EL (cell line): ENCODE measurements at regions not wholly inside any gene's neighbourhood (a gene's known extent, or its start where the extent isn't known, plus 50 kb on each side); places are given as distances from the start of the nearest gene placed in this dataset.
"Not testable (repeated sequence)": the region's sequence is repeated elsewhere in the genome, so short reads cannot be mapped to it uniquely, and the experiment has no call there.

Experiments
- DNase-seq: peaks from one replicate; pipeline ENCODE4 v3.0.0-alpha.2; 2016

DNA sequence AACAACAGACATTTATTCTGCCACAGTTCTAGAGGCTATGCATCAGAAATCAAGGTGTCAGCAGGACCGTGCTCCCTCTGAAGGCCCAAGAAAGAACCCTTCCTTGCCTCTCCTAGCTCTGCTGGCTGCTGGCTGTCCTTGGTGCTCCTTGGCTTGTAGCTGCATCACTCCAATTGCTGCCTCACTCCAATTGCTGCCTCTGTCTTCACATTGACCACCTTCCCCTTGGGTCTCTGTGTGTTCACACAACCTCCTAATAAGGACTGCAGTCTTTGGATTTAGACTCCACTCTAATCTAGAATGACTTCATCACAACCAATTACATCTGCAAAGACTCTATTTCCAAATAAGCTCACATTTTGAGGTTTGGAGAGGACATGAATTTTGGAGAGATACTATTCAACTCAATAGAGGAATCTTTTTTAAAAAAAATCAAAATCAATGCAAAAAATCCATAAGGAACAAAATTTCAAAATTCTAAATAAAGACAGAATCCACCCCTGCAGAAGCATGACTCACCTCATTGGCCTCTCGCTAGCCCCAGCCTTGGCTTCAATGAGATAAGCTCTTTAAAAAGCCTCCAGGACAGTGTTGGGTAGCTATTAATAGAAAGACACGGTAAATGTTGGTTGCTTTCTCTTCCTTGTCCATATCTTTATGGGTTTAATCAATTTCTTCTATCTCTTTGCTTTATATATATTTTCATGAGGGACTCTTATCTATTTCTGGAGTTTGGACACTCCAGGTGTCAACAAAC, 267.6 kb upstream of the MGAT5 start:
- DNase-seq, result peak; percentile 52

DNA sequence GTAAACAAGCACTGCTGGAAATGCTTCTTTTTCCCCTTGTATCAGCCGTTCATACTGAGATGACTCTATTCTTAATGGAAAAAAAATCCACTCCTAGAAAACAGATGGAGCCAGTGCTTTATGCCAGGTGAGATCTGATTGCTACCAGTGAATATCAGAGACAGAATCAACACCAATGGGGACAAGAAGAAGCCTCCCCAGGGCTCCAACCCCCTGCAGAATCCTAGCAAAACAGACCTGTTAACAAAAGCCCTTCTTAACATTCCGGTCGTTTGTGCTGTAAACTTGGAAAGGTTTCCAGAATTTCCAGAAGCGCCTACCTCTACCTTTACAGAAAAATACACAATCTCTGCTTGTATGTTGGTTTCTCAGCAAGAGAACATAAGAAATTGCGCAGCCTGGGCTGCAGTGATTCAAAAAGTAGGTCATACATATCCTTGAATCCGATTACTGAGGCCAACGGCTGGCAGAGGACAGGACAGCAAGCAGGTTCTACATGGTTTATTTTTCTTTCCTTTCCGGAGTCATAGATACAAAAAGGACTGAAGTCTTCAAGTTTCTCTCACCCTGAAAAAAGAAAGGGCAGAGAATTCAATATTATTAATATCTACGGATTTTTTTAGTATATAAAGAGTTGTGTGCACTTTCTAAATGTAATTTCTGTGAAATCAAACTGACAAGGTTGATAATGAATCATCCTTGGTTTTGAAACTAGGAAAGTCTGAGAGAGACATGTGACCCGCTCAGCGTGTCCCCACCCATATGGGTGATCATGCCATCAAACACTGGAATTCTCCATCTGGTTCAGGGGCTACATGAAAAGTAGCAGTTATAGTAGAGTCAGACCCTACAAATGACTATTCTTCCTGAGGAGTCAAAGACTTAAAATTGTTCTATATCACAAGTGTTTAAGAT, 266.7 kb upstream of the MGAT5 start:
- no peak for DNase-seq

DNA sequence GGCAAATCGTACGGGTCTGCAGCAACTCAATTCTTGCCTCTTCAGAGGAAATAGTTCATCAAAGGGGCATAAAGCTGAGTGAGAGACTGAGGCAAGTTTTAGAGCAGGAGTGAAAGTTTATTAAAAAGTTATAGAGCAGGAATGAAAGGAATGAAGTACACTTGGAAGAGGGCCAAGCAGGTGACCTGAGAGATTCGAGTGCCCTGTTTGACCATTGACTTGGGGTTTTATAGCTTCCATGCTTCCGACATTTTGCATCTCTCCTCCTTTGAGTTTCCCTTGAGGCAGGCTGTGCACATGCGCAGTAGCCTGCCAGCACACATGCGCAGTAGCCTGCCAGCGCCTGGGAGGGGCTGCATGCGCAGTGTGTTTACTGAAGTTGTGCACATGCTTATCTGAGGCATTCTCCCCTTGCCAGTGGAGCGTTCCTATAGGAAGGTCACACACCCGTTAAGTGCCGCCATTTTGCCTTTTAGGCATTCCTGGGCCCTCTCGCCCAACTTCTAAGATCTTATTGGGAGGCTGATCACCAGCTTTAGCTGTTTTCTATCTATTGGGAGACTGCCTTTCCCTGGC, 265.5 kb upstream of the MGAT5 start:
- no peak for DNase-seq

DNA sequence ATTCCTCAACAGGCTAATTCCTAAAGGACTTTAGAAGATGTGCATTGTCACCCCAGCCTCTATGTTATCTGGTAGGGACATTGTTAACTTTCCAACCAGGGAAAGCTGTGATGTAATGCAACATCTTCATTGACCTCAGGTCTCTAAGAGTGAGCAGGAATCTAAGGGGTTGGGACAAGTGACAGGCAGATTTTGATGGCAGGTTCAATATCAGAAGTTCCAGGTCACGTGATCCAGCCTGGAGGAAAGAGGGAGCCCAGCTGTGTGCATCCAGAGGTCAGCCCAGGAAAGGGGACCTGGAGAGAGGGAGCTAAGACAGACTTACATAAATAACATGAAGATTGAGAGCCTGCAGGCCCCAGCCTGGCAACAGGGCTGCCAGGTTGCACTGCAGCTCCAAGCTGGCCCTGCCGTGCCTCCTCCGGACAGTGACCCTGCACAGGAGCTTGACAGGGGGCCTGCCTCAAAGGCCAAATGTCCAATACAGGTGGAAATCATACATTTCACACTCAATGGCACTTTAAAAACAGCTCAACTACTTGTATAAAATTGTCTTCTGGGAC, 262.2 kb upstream of the MGAT5 start:
- no peak for DNase-seq

DNA sequence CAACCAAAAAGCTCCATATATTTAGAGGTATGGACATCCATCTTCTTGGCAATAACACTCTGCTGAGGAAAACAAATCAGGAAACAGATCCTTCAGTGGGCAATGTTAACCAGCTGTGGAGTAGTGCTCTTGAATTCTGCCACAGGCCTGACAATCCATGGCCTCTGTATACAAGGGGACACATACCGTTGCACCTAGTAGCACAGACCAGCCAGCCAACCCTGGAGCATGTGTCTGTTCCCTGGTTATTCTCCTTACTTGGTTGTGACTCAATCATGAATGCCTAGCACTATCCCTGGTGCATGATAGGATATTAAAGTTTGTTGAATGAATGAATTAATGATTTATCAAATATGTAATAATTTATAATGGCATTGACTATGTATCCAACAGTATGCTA, 261.4 kb upstream of the MGAT5 start:
- no peak for DNase-seq

DNA sequence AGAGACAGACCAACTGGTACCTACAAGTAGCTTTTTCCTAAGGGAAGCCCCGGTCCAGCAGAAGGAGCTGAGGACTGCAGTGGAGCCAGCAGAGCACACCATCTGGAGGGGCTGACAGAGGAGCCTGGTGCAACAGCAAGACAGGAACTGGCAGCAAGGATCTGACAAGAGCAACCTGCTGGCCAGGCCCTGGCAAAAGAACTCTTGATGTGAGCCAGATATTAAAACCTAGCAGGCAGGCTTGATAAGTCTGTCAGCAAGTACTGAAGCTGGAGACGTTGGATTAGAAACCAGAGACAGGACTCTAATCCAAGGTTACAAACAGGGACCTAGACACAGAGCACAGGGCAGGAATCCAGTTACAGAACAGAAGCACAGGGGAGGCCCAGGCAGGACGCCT, 260.7 kb upstream of the MGAT5 start:
- no peak for DNase-seq

DNA sequence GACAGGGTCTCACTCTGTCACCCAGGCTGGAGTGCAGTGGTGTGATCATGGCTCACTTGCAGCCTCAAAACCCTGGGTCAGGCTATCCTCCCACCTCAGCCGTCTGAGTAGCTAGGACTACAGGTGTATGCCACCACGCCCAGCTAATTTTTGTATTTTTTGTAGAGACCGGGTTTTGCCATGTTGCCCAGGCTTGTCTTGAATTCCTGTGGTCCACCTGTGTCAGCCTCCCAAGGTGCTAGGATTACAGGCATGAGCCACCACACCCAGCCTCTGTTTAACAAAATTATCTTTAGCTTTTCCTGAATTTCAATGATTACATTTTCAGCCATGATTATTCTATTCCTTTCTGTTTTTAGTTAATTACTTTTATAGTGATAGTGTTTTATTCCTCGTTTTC, 255.1 kb upstream of the MGAT5 start:
- not testable (repeated sequence) for DNase-seq

DNA sequence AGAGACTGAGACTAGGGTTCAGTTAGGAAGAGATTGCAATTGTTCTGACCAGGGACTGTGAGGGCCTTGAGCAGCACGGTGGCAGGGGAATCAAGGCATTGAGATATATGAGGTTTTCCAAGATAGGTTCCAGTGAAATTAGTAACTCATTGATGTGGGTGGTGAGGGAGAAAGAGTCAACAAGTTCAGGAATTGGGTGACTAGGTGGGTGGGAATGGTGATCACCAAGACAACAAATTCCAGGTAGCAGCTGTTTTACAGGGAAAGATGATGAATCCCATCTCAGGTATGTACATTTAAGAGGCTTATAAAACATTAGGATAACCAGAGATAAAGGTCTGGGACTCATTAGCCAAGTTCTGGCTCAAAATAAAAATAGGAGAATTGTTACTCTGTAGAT, 251.5 kb upstream of the MGAT5 start:
- no peak for DNase-seq

DNA sequence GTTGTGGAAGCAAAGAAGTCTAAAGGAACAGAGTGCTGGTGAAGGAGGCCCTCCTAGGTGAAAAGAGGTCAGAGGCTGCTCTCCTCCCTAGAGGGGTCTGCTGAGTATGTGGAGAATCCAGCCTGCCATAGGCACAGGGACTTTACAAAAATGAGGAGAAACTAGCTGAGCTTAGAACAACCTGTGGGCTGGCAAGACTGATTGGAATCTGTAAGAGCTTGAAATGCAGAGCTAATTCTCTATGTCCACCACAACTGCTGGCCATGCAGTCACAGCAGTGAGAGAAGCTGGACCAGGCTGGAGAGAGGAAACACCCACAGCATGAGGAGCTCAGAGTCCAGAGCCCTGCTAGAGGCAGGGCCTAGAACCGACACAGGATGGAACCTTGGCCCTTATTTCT, 251.0 kb upstream of the MGAT5 start:
- no peak for DNase-seq

DNA sequence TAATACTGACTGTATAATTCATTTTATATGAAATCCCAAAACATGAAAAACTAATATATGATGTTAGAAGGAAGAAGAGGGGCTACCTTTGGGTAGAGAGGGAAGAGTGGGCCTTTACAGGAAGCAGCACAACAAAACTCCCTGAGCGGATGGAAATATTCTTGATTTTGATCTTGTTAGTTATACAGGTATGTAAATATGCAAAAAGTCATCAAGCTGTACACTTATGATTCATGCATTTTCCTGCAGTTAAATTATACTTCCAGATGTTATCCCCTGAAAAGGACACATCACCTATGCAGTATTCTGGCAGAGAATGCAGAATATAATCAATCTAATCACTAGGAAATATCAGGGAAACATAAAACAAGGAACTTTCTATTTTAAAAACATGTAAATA, 249.4 kb upstream of the MGAT5 start:
- no peak for DNase-seq

DNA sequence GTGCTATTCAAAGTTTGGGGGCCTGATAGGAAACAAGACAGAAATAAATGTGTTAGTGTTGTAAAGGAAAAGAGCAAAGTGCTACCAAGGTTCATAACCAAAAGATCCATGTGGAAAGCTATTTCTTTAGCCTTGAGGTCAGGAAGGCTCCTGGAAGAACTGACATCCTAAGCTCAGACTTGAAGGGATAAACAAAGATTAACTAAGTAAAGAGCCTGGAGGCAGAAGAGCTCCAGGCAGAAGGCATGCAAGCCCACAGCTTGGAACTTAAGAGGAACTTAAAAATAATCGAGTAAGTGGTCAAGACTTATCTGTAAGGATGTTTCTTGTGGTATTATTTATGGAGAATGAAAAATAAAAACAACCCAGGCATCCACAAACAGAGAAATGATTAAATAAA, 245.0 kb upstream of the MGAT5 start:
- no peak for DNase-seq

DNA sequence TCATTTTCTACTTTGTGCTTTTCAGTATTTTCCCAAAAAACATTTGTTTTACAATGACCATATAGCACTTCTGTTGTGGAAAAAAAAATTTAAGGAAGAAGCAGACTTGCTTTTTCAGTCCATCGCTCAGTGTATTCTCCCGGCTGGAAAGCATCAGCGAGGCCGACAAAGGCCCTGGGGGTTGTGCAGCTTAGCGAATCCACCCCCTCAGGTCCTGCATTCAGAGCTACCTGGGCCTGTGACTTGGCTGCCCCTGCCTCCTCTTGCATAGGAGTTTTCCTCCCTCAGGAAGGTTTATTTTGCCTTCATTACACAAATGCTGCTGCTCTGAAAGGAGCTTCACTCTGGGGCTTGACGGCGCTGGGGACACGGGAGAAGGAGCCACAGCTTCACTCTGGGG, 244.4 kb upstream of the MGAT5 start:
- no peak for DNase-seq

DNA sequence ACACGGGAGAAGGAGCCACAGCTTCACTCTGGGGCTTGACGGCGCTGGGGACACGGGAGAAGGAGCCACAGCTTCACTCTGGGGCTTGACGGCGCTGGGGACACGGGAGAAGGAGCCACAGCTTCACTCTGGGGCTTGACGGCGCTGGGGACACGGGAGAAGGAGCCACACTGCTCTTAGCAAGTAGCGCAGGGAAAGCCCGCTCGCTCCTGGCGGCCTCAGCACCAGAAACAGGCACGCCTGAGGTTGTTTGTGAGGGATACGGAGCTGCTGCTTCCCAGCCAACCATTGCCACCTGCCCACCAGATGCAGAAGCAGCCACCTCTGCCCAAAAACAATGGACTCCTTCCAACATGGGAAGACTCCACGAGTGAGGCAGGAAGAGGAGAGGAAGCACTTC, 244.0 kb upstream of the MGAT5 start:
- not testable (repeated sequence) for DNase-seq

DNA sequence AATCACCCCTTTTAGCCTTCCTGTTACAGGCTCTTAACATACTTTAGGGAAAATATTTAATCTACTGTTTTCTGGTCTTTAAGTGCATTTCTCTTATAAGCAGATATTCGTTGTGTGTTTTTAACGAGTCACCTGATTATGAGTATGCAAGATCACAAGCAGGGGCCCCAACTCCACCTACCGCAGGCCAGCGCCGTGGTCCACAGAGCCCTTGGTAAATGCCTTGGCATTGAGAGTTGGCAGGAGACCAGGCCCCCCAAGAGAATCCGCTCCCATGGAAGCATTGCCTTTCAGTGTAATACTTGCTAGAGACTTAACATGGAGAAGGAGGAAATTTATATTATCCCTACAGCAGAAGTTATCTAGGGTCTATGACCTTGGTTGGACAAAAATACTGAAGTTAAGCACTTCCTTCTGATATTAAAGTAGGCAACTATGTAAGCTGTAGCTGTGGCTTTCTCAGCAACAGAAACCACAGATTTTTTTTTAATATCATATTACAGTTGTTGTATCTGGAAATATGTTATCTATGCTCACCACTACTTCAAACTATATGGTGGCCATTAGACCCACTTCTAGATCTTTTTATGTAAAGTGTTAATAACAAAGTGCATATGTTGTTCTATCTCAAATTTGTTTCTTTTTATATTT, 241.8 kb upstream of the MGAT5 start:
- no peak for DNase-seq

DNA sequence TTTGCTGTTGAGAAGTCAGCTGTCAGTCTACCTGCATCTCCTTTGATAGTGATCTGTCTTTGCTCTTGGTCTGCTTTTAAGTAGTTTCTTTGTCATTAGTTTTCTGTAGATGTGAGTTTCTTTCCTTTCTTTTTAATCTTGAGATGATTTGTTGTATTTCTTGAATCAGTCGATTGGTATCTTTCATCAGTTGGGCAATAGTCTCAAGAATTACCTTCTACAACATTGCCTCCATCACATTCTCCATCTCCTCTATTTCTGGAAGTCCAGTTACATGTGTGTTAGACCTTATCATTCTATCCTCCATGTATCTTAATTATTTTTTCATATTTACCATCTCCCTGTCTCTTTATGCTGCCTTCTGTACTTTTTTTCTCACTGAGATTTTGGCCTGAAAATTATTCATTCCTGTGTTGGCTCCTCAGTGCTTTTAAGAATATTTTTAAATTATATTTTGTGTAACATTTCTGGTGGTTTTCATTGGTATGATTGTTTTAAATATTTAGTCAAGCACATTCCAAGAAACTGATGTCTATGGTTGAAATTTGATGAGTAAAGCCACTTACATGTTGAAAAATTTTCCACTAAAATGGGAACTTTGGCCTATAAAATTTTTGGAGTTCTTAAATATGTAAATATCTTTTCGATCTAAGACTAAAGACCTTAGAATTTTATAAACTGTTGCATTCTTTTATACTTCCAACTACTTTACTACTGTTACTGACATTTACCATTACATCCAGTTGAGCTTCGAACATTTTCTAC, 239.5 kb upstream of the MGAT5 start:
- peak; percentile 56 for DNase-seq

DNA sequence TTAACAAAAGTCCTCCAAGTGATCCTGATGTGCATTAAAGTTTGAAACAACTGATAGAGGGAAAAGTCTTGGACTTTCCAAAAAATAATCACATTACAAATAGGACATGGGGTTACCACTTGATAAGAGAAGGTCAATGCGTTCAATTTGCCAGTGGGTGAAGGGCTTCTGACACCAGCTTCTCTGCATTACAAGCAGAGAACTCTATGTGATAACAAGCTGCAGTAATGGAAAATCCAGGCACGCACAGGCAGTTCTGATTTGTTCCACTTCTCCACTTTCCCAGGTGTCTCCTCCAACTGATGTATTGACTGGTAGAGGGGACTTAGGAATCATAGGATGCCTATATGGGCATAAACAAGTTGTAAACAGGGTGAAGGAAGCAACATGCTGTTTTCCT, 234.0 kb upstream of the MGAT5 start:
- no peak for DNase-seq

DNA sequence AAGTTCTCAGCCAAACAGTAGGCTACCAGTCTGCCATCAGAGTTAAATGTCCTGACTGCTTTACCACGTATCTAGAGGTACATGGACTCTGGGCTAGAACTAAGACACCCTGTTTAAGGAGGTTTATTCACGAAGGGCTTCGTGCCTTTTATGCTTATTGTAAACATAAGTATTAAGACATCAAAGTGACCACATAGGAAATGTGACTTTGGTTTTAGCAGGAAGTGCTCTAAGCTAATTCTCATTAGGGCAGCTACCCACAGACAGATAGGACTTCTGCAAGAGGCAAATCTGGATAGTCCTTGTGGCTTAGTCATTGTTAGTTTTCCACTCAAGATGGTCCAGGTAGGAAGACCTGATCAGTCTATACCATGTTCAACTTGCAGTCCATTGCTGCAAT, 233.3 kb upstream of the MGAT5 start:
- DNase-seq, result no peak

DNA sequence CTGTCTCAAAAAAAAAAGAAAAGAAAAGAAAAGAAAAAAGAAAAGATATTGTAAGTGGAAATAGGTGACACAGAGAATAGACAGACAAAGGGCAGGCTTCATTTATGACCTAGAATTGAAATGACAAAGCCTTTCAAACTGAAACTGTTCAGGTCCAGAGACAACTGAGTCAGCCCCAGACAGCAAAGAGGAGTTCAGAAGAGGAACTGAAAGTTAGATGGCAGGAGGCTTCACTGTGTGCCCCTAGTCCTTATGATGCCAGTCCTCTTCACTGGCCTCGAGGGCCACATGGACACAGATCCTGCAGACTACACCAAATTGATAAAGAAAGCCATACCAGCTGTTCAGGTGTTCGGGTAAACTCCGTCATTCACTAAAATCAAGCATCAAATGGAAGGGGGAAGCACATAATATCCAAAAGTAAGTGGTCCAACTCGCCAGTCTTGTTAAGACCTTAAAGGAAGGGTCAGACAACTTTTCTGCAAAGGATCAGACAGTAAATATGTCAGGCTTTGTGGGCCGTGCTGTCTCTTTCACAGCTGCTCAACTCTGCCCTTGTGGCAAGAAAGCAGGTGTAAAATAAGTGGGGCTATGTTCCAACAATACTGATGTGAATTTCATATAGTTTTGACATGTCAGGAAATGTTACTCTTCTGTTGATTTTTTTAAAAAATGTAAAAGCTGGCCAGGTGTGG, 231.9 kb upstream of the MGAT5 start:
- DNase-seq, result no peak

DNA sequence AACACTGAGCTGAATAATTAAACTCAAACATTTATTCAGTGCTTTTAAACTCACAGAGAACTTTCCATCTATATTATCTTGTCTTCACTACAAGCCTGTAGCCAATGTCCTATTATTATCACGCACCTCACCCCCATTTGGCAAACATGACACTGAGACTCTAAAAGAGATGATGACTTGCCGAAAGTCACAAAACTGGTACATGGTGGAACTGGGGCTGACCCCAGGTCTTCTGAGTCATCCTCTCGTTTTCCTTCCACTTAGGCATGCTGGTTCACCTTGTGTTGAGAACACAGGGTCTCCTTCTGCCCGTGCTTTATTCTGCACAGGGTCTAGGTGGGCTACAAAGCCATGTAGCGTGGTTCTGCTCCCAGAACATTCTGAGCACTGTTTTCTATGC, 230.0 kb upstream of the MGAT5 start:
- no peak for DNase-seq

DNA sequence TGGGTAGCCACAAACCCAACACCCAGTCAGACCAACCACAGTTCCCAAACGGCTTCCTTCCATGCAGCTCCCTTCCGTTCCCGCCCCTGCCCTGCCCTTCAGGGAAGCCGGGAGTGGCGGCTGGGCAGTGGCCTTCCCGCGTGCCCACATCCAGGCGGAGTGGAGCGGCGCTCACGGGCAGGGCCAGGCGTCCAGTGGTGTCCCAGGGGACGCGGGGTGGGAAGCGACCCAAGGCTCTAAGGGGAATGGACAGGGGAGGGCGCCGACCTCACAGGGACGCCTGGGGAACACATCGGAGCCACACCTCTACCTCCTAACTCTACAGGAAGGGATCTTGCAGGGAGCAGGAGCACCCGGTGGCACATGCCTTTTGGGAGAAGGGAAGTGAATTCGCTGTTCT, 225.9 kb upstream of the MGAT5 start:
- DNase-seq, result no peak

DNA sequence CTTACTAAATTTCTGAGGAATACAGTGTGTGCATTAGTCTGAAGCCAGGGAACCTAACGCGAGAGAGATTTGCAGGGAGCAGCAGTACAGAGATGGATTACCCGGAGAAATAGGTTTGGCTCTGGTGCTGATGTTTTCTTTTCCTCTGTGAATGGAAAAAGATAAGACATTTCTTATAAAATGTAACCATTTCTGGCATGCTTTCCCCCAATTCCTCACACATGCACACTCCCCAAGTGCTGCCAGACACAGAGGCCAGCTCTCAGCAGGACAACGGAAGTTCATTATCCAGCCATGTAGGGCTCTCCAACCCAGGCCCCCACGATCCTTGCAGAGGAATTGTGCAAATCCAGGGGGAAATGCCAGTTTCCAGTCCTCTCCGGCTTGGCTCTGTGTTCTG, 224.5 kb upstream of the MGAT5 start:
- DNase-seq, result no peak

DNA sequence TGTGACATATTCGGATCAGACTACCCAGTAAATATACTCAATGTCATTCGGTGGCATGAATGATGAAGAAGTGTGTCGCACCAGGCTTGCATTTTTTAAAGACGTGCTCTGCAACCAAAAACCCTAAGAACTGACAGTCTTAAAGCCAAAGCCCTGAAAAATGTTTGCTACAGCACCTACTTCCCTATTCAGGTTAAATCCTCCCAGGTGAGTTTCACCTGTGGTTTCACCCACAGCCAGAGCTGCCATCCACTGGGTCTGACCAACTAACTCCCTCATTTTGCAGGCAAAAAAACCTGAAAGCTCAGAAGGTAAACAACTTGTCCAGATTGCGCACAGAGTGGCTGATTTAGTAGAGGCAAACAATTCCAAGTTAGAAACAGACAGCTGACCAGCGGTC, 222.3 kb upstream of the MGAT5 start:
- DNase-seq, result no peak
